ENCODE measurements at regions not wholly inside any gene's neighbourhood (a gene's known extent, or its start where the extent isn't known, plus 50 kb on each side); places are given as distances from the start of the nearest gene placed in this dataset.

GRCh38 chr1:30165116-30165515 lies 558.3 kb downstream of the MATN1 start:
- Mint-ChIP-seq H3K4me1 (ENCODE audit: low read depth) (no peaks in the 10 kb centered on the region), H3K27ac (no peak overlapping the region), H3K4me3 (no peak overlapping the region), H3K27me3 (ENCODE audit: insufficient read depth) (peaks cover 3% of the 10 kb centered on the region; the same call in 1 of the 2 replicates), H3K36me3 (ENCODE audit: low read depth) (no peaks in the 10 kb centered on the region), H3K9me3 (peaks cover 33% of the 10 kb centered on the region)
- no peak for DNase-seq
- no peak for TF ChIP-seq CTCF (IDR thresholded peaks at IDR 0.05)

GRCh38 chr1:30164693-30165092 lies 558.7 kb downstream of the MATN1 start:
- Mint-ChIP-seq H3K36me3 (ENCODE audit: low read depth) (no peaks in the 10 kb centered on the region), H3K4me1 (ENCODE audit: low read depth) (no peaks in the 10 kb centered on the region), H3K9me3 (peaks cover 34% of the 10 kb centered on the region), H3K27me3 (ENCODE audit: insufficient read depth) (peaks cover 3% of the 10 kb centered on the region; the same call in 1 of the 2 replicates), H3K4me3 (no peak overlapping the region), H3K27ac (no peak overlapping the region)
- DNase-seq, result no peak
- no peak for TF ChIP-seq CTCF (IDR thresholded peaks at IDR 0.05)

GRCh38 chr1:30162565-30162964 lies 560.8 kb downstream of the MATN1 start:
- DNase-seq, result no peak
- H3K36me3 Mint-ChIP-seq (ENCODE audit: low read depth), result no peaks in the 10 kb centered on the region
- H3K27me3 Mint-ChIP-seq (ENCODE audit: insufficient read depth), result peaks cover 3% of the 10 kb centered on the region; the same call in 1 of the 2 replicates
- H3K27ac Mint-ChIP-seq, result no peak overlapping the region
- H3K4me3 Mint-ChIP-seq, result no peak overlapping the region
- H3K9me3 Mint-ChIP-seq, result peaks cover 38% of the 10 kb centered on the region
- no peak for TF ChIP-seq CTCF (IDR thresholded peaks at IDR 0.05)
- H3K4me1 Mint-ChIP-seq (ENCODE audit: low read depth), result no peaks in the 10 kb centered on the region

GRCh38 chr1:30161953-30162352 lies 561.4 kb downstream of the MATN1 start:
- Mint-ChIP-seq H3K9me3 (peaks cover 38% of the 10 kb centered on the region), H3K4me1 (ENCODE audit: low read depth) (no peaks in the 10 kb centered on the region), H3K27ac (no peak overlapping the region), H3K36me3 (ENCODE audit: low read depth) (no peaks in the 10 kb centered on the region), H3K27me3 (ENCODE audit: insufficient read depth) (peaks cover 3% of the 10 kb centered on the region; the same call in 1 of the 2 replicates), H3K4me3 (no peak overlapping the region)
- TF ChIP-seq CTCF (IDR thresholded peaks at IDR 0.05), result no peak
- no peak for DNase-seq

- TF ChIP-seq CTCF (IDR thresholded peaks at IDR 0.05), result no peak
- no peak for DNase-seq
- Mint-ChIP-seq H3K36me3 (ENCODE audit: low read depth) (no peaks in the 10 kb centered on the region), H3K9me3 (peaks cover 43% of the 10 kb centered on the region), H3K4me3 (no peak overlapping the region), H3K27me3 (ENCODE audit: insufficient read depth) (peaks cover 3% of the 10 kb centered on the region; the same call in 1 of the 2 replicates), H3K4me1 (ENCODE audit: low read depth) (no peaks in the 10 kb centered on the region), H3K27ac (no peak overlapping the region)
Observed at GRCh38 chr1:30160999-30161689, 562.2 kb downstream of the MATN1 start.

All from HFFc6 (cell line).